Choroid plexus epithelial cell (primary cell): ENCODE measurements at regions not wholly inside any gene's neighbourhood (a gene's known extent, or its start where the extent isn't known, plus 50 kb on each side); places are given as distances from the start of the nearest gene placed in this dataset.

Source experiments
- DNase-seq: peaks from one replicate; pipeline ENCODE4 v3.0.0-alpha.2; 2010; ENCODE audit warnings: low read depth
- H3K4me3 ChIP-seq: 2 replicates; pipeline ENCODE4 v1.5.1; 2011; ENCODE audit warnings: low read depth, mild to moderate bottlenecking, control low read depth, low read length, moderate library complexity
- CTCF ChIP-seq: conservative IDR thresholded peaks from 2 replicates; pipeline ENCODE4 v1.5.1; 2011; ENCODE audit warnings: low read depth, mild to moderate bottlenecking, control low read depth, inconsistent platforms, low read length, moderate library complexity

GRCh38 chr20:10790013-10790412, 116.2 kb upstream of the JAG1 start:
- DNase-seq: no peak
- TF ChIP-seq CTCF: no peak

DNA sequence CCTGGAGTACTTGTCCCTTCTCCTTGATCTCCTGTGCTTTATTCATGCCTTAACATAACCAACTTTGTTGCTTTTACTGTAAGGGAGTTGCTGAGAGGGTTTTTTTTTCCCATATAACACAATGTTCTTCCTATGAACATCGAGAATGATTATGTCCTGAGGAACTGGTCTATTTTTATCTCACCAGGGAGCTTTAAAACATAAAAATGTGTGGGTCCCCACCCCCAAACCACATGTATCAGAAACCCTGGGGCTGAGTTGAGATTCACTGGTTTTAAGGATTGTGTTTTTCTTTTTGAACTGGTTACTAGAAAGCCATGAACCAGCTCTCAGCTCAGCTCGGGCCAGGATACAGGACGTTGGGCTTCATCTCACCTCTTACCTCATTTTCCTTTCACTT, 118.5 kb upstream of the JAG1 start:
- DNase-seq: peak; percentile 75
- no peak for TF ChIP-seq CTCF
- H3K4me3 ChIP-seq: no peak overlapping the region

More at GRCh38 chr20:10790013-10790412, 116.2 kb upstream of the JAG1 start:
- H3K4me3 ChIP-seq: no peak overlapping the region

DNA sequence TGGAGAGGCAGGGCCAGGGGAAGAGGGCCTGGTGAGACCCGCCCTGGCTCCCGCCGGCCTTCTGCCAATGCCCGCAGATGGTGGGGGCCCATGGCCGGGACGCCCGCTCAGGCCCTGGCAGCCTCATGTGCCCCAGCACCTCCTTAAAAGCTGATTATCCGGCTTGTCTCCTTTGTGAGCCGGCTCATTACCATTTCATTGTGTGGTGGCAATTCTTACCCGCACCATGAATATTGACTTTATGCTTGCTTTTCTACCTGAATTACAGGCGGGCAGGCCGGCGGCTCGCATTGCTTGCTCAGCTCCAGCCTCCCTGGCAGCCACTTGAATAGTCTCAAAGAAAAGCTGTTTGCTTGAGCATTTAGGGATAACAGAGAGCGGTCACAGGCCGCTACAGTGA, 120.0 kb upstream of the JAG1 start:
- DNase-seq: no peak
- H3K4me3 ChIP-seq: no peak overlapping the region
- TF ChIP-seq CTCF: no peak

GRCh38 chr20:10794765-10795164, 121.0 kb upstream of the JAG1 start:
- DNase-seq: no peak
- no peak overlapping the region for H3K4me3 ChIP-seq
- no peak for TF ChIP-seq CTCF

DNA sequence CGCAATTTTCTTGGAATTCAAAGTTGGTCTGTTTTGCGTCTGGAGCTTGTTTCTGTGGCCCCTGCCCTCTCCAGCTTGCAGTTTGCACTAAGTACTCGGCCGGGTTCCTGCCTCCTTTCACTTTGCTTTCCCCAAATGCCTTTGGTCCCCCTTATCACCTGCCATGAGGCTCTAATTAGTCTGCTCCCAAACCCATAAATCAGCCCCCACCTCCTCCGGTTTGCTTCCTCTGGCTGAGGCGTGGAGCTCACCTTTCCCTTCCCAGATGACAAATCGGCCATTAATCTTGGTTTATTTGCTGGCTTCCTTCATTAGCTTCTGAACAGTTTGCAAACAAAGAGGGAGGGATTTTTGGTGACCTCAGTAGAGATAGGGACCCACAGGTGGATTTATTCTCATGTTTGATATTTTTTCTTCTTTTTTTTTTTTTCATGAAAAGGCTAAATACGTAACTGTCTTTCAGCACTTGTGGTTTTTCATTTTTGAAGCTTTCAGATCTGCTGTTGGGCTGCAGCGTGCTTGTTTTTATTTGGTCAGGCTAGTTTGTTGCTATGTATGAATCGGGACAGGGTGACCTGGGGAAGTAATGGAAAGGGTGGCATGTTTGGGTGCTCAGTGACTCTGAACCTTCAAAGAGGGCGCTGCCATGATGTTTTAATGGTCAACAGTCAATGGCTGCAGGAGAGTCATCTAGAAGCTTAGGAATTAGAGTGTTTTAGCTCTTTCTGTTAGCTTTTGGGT, 121.7 kb upstream of the JAG1 start:
- TF ChIP-seq CTCF: no peak
- no peak overlapping the region for H3K4me3 ChIP-seq
- no peak for DNase-seq

DNA sequence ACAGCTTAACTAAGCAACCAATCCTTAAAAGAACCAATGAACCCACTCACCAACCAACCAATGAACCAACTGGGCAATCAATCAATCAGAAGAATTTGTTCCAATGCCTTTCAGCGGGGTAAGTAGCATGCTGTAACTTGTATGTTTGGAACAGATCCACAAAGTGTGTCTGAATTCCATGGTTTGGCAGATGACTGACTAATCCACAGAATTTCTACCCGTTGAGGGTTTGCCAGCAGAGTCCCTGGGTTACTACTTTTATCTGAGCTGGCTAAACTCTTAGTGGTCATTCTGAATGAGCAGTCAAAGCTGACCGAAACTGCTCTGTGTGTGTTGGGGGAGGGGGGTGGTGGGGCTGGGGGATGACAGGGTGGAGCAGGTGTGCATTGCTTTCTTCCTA, 125.0 kb upstream of the JAG1 start:
- no peak for TF ChIP-seq CTCF
- no peak overlapping the region for H3K4me3 ChIP-seq
- peak; percentile 12 for DNase-seq

DNA sequence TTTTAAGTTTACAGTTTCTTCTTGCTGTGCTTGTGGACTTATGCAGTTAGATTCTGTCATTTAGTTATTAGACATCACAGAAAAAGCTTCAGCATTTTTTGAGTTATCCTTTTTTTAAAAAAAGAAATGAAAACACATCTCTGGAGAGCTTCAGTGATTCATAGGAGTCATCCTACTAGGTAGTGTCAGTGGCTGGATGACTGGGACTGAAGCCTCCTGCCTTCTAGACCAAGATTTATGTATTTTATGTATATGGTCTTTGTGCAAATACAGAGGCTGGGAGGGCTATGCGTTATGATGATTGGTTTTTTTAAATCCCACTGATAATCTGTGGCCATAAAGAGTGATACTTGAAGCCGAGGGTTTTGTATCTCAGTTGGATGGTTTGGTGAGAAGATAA, 125.9 kb upstream of the JAG1 start:
- TF ChIP-seq CTCF: no peak
- DNase-seq: no peak
- H3K4me3 ChIP-seq: no peak overlapping the region
